ENCODE measurements at regions not wholly inside any gene's neighbourhood (a gene's known extent, or its start where the extent isn't known, plus 50 kb on each side); places are given as distances from the start of the nearest gene placed in this dataset.

GRCh38 chr18:51438797-51439350 lies 241.4 kb upstream of the MEX3C start:
- H3K27ac ChIP-seq, result no peak overlapping the region
- DNase-seq (ENCODE audit: low read depth, low spot score), result no peak

GRCh38 chr18:51442012-51442411 lies 244.5 kb upstream of the MEX3C start:
- Histone ChIP-seq H3K9me3 (ENCODE audit: low read depth, low read length) (no peaks in the 10 kb centered on the region), H3K4me3 (no peak overlapping the region), H3K27ac (no peak overlapping the region), H3K9ac (ENCODE audit: insufficient read length) (no peak overlapping the region), H3K36me3 (ENCODE audit: insufficient read depth, low read length) (no peaks in the 10 kb centered on the region)
- DNase-seq (ENCODE audit: low read depth, low spot score), result no peak
- TF ChIP-seq POLR2AphosphoS5 (IDR thresholded peaks at IDR 0.05; ENCODE audit: borderline replicate concordance, low read depth, low read length) (no peak), FOXP2 (optimal IDR thresholded peaks at IDR 0.05; ENCODE audit: control extremely low read depth, extremely low read length, insufficient read depth) (no peak), EZH2 (IDR thresholded peaks at IDR 0.05) (no peak)

More at GRCh38 chr18:51438797-51439350, 241.4 kb upstream of the MEX3C start:
- Histone ChIP-seq H3K9me3 (ENCODE audit: low read depth, low read length) (no peaks in the 10 kb centered on the region), H3K36me3 (ENCODE audit: insufficient read depth, low read length) (no peaks in the 10 kb centered on the region), H3K9ac (ENCODE audit: insufficient read length) (no peak overlapping the region), H3K4me3 (no peak overlapping the region)
- TF ChIP-seq FOXP2 (optimal IDR thresholded peaks at IDR 0.05; ENCODE audit: control extremely low read depth, extremely low read length, insufficient read depth) (no peak), EZH2 (IDR thresholded peaks at IDR 0.05) (no peak), POLR2AphosphoS5 (IDR thresholded peaks at IDR 0.05; ENCODE audit: borderline replicate concordance, low read depth, low read length) (no peak)

DNA sequence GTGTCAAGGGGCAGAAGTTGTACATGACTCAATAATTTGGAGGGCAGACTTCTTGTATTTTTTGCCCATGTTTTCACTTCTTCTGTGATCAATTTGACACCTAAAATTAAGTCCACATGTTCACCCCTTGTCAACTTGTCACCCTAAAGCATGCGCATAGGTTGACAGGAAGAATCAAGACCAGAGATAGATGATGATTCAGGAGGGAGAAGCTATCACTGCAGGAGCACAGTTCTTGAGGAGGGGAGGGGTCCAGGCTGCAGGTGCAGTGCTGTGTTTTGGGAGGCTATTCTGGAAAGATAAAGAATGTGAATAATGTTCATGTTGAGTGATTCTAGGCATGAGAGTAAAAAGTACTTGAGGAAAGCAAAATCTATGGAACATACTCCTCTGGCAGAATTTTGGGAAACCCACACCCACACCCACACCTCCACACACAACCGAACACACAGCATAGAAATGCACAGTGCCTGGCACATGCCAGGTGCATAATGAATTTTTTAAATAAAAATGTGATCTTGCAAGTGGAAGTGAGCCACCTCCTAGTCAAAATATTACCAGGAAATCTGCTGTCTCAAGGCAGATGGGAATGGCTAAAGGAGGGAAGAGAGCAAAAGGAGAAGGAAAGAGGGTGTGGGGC lies 249.2 kb upstream of the MEX3C start:
- no peak for TF ChIP-seq FOXP2 (optimal IDR thresholded peaks at IDR 0.05; ENCODE audit: control extremely low read depth, extremely low read length, insufficient read depth)
- TF ChIP-seq EZH2 (IDR thresholded peaks at IDR 0.05), result no peak
- no peak for TF ChIP-seq POLR2AphosphoS5 (IDR thresholded peaks at IDR 0.05; ENCODE audit: borderline replicate concordance, low read depth, low read length)
- Histone ChIP-seq H3K36me3 (ENCODE audit: insufficient read depth, low read length) (no peaks in the 10 kb centered on the region), H3K9me3 (ENCODE audit: low read depth, low read length) (no peaks in the 10 kb centered on the region), H3K27ac (no peak overlapping the region), H3K4me3 (no peak overlapping the region), H3K9ac (ENCODE audit: insufficient read length) (no peak overlapping the region)
- DNase-seq (ENCODE audit: low read depth, low spot score), result no peak

- no peak for DNase-seq (ENCODE audit: low read depth, low spot score)
- no peak overlapping the region for H3K27ac ChIP-seq
- TF ChIP-seq POLR2AphosphoS5 (IDR thresholded peaks at IDR 0.05; ENCODE audit: borderline replicate concordance, low read depth, low read length), result no peak
- no peak for TF ChIP-seq FOXP2 (optimal IDR thresholded peaks at IDR 0.05; ENCODE audit: control extremely low read depth, extremely low read length, insufficient read depth)
- no peak for TF ChIP-seq EZH2 (IDR thresholded peaks at IDR 0.05)
These were observed 250.2 kb upstream of the MEX3C start for GRCh38 chr18:51447351-51448342.

GRCh38 chr18:51448949-51449348 lies 251.5 kb upstream of the MEX3C start:
- no peak overlapping the region for H3K4me3 ChIP-seq
- H3K9me3 ChIP-seq (ENCODE audit: low read depth, low read length), result no peaks in the 10 kb centered on the region
- H3K27ac ChIP-seq, result no peak overlapping the region
- H3K9ac ChIP-seq (ENCODE audit: insufficient read length), result no peak overlapping the region
- no peak for DNase-seq (ENCODE audit: low read depth, low spot score)
- no peak for TF ChIP-seq EZH2 (IDR thresholded peaks at IDR 0.05)
- TF ChIP-seq FOXP2 (optimal IDR thresholded peaks at IDR 0.05; ENCODE audit: control extremely low read depth, extremely low read length, insufficient read depth), result no peak
- H3K36me3 ChIP-seq (ENCODE audit: insufficient read depth, low read length), result no peaks in the 10 kb centered on the region

More at GRCh38 chr18:51447351-51448342, 250.2 kb upstream of the MEX3C start:
- no peaks in the 10 kb centered on the region for H3K36me3 ChIP-seq (ENCODE audit: insufficient read depth, low read length)
- no peak overlapping the region for H3K4me3 ChIP-seq
- no peaks in the 10 kb centered on the region for H3K9me3 ChIP-seq (ENCODE audit: low read depth, low read length)
- H3K9ac ChIP-seq (ENCODE audit: insufficient read length), result no peak overlapping the region

DNA sequence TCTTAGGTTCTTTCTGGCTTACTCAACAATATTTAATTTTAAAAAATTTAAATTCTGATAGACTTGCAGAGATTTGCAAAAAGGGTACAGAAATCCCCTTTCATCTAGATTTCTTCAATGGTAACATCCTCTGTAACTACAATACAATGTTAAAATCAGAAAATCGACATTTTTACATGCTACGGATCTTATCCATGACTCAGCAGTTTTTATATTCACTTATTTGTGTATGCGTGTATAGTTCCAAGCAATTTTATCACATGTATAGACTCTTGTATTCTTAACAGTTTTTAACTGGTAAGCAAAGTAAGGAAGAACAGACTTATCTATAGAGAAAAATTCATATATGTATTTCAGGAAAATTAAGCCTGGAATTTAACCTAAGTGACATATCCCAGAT lies 256.1 kb upstream of the MEX3C start:
- Histone ChIP-seq H3K27ac (no peak overlapping the region), H3K9ac (ENCODE audit: insufficient read length) (no peak overlapping the region), H3K4me3 (no peak overlapping the region), H3K36me3 (ENCODE audit: insufficient read depth, low read length) (no peaks in the 10 kb centered on the region), H3K9me3 (ENCODE audit: low read depth, low read length) (no peaks in the 10 kb centered on the region)
- DNase-seq (ENCODE audit: low read depth, low spot score), result no peak
- TF ChIP-seq EZH2 (IDR thresholded peaks at IDR 0.05) (no peak), FOXP2 (optimal IDR thresholded peaks at IDR 0.05; ENCODE audit: control extremely low read depth, extremely low read length, insufficient read depth) (no peak), POLR2AphosphoS5 (IDR thresholded peaks at IDR 0.05; ENCODE audit: borderline replicate concordance, low read depth, low read length) (no peak)

DNA sequence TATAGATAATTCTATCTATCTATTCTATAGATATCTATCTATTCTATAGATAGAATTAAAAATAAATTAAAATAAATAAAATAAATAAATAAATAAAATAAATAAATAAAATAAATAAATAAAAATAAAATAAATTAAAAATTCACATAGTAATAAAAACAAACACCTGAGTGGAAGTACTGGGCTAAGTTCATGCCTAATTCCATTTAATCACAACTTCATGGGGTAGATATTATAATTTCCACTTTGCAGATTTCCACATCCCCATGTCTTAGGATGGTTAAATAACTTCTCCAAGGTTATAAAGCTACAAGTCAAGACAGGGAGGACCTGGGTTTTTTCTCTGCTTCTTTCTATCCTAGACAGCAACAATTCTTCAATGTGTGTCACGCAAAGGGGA lies 261.4 kb upstream of the MEX3C start:
- H3K9ac ChIP-seq (ENCODE audit: insufficient read length), result no peak overlapping the region
- no peaks in the 10 kb centered on the region for H3K36me3 ChIP-seq (ENCODE audit: insufficient read depth, low read length)
- no peak overlapping the region for H3K27ac ChIP-seq
- H3K4me3 ChIP-seq, result no peak overlapping the region
- DNase-seq (ENCODE audit: low read depth, low spot score), result no peak
- TF ChIP-seq POLR2AphosphoS5 (IDR thresholded peaks at IDR 0.05; ENCODE audit: borderline replicate concordance, low read depth, low read length), result no peak
- TF ChIP-seq EZH2 (IDR thresholded peaks at IDR 0.05), result no peak
- TF ChIP-seq FOXP2 (optimal IDR thresholded peaks at IDR 0.05; ENCODE audit: control extremely low read depth, extremely low read length, insufficient read depth), result no peak
- no peaks in the 10 kb centered on the region for H3K9me3 ChIP-seq (ENCODE audit: low read depth, low read length)

DNA sequence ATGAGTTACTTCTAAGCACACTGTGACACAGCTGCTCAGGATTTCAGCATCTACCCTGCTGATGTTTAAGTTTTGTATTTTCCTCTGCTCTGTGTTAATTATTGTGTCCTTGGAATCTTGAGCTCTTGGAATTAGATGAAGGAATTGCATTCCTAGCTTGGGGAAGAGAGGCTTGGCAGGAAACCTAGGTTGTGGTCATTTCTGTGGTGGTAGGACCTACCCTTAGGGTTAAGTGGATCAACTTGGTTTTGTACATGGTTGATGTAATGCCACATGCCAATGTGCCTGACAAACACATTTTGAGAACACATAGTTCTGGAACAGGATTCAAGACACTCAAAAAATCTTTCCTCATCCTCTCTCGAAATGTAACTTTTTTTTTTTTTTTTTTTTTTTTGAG lies 264.5 kb upstream of the MEX3C start:
- H3K4me3 ChIP-seq, result no peak overlapping the region
- no peaks in the 10 kb centered on the region for H3K9me3 ChIP-seq (ENCODE audit: low read depth, low read length)
- no peak overlapping the region for H3K27ac ChIP-seq
- no peaks in the 10 kb centered on the region for H3K36me3 ChIP-seq (ENCODE audit: insufficient read depth, low read length)
- DNase-seq (ENCODE audit: low read depth, low spot score), result no peak
- TF ChIP-seq EZH2 (IDR thresholded peaks at IDR 0.05), result no peak
- TF ChIP-seq POLR2AphosphoS5 (IDR thresholded peaks at IDR 0.05; ENCODE audit: borderline replicate concordance, low read depth, low read length), result no peak
- TF ChIP-seq FOXP2 (optimal IDR thresholded peaks at IDR 0.05; ENCODE audit: control extremely low read depth, extremely low read length, insufficient read depth), result no peak
- H3K9ac ChIP-seq (ENCODE audit: insufficient read length), result no peak overlapping the region
